GM23248 (cell line): ENCODE measurements at regions not wholly inside any gene's neighbourhood (a gene's known extent, or its start where the extent isn't known, plus 50 kb on each side); places are given as distances from the start of the nearest gene placed in this dataset. TPM values are rescaled to one million over a fixed set of nuclear protein-coding genes. Genes with fewer than 3 reads are reported as not detected.

ENCODE experiments used
- DNase-seq: peaks from one replicate; pipeline ENCODE4 v3.0.0-alpha.2; 2015
- H2AFZ ChIP-seq: fragments of 200-600 bp; sonication (generic); 2 replicates; pipeline ENCODE4 v1.6.1; 2016; ENCODE audit warnings: antibody characterized with exemption
- H3F3A ChIP-seq: fragments of 200-600 bp; sonication (generic); 2 replicates; pipeline ENCODE4 v1.6.1; 2016; ENCODE audit warnings: mild to moderate bottlenecking, antibody characterized with exemption, mixed run types; ENCODE audit not compliant: insufficient read depth
- H3K27ac ChIP-seq: fragments of 200-600 bp; sonication (generic); 2 replicates; pipeline ENCODE4 v1.5.1; 2016; ENCODE audit warnings: mild to moderate bottlenecking
- H3K27me3 ChIP-seq: fragments of 200-600 bp; sonication (generic); replicated peaks from 2 replicates; pipeline ENCODE4 v1.6.1; 2016; ENCODE audit warnings: mild to moderate bottlenecking; ENCODE audit not compliant: insufficient read depth
- H3K36me3 ChIP-seq: fragments of 200-600 bp; sonication (generic); 2 replicates; pipeline ENCODE4 v1.6.1; 2016; ENCODE audit warnings: low read depth, mild to moderate bottlenecking
- H3K4me1 ChIP-seq: fragments of 200-600 bp; sonication (generic); 2 replicates; pipeline ENCODE4 v1.6.1; 2016; ENCODE audit warnings: mild to moderate bottlenecking; ENCODE audit not compliant: insufficient read depth
- H3K4me2 ChIP-seq: fragments of 200-600 bp; sonication (generic); one replicate; pipeline ENCODE4 v1.6.1; 2016; ENCODE audit warnings: mild to moderate bottlenecking; ENCODE audit not compliant: unreplicated experiment
- H3K4me3 ChIP-seq: fragments of 200-600 bp; sonication (generic); 2 replicates; pipeline ENCODE4 v1.5.1; 2016; ENCODE audit warnings: mild to moderate bottlenecking
- H3K79me2 ChIP-seq: fragments of 200-600 bp; sonication (generic); 2 replicates; pipeline ENCODE4 v1.6.1; 2016; ENCODE audit warnings: mild to moderate bottlenecking; ENCODE audit not compliant: insufficient read depth
- H3K9ac ChIP-seq: fragments of 200-600 bp; sonication (generic); 2 replicates; pipeline ENCODE4 v1.6.1; 2016; ENCODE audit warnings: mild to moderate bottlenecking
- H3K9me2 ChIP-seq: fragments of 200-600 bp; sonication (generic); 2 replicates; pipeline ENCODE4 v1.6.1; 2016; ENCODE audit warnings: mixed run types, mild to moderate bottlenecking, moderate library complexity; ENCODE audit not compliant: insufficient read depth
- H3K9me3 ChIP-seq: fragments of 200-600 bp; sonication (generic); one replicate; pipeline ENCODE4 v1.6.1; 2017; ENCODE audit warnings: low read depth
- H4K20me1 ChIP-seq: fragments of 200-600 bp; sonication (generic); 2 replicates; pipeline ENCODE4 v1.6.0; 2016; ENCODE audit not compliant: insufficient read depth
- EZH2 ChIP-seq: fragments of 200-600 bp; sonication (generic); IDR thresholded peaks from 2 replicates; pipeline ENCODE4 v1.6.1; 2018; ENCODE audit warnings: antibody characterized with exemption, mild to moderate bottlenecking; ENCODE audit not compliant: insufficient read depth, poor library complexity, severe bottlenecking
- EZH2phosphoT487 ChIP-seq: fragments of 200-600 bp; sonication (generic); IDR thresholded peaks from 2 replicates; pipeline ENCODE4 v1.6.1; 2018; ENCODE audit warnings: antibody characterized with exemption, moderate library complexity, mild to moderate bottlenecking, low read depth; ENCODE audit not compliant: insufficient read depth
- WGBS, 2 experiments: methylation state at CpG; one replicate each; pipeline ENCODE4 v1.1.6; 2015 to 2017; ENCODE audit warnings: low lambda C conversion rate in 2 of 2, low coverage in 1 of 2; ENCODE audit errors: missing lambda C conversion rate in 2 of 2; 5-methylcytosine and 5-hydroxymethylcytosine counted together
- in situ Hi-C: fragments of 300-500 bp; cut with MboI; formaldehyde crosslinking; loops from 2 replicates; pipeline ENCODE4 v1.15.0; 2020
- small RNA-seq: library from RNA; depleted of rRNA; stranded (forward); fragments of <200 nt; gene quantifications from one replicate; pipeline ENCODE3, GENCODE V24; 2014; ENCODE audit warnings: low read depth, low replicate concordance

DNA sequence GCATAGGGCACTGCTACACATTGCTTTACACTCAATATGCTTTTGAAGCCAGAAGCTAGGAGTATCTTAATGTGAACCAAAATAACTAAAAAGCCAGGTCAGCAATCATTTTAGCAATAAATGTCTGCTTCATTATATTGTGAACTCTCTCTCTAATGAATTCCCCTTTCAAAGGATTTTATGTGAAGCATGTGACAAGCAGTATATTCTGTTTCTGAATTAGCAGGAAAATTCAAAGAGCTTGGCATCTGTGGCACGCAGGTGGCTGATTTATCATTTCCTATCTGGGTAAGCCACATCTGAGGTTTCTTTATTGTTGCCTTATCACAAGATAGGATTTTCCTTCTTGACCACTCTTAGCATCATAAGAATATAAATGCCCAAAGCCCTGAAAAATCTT, 56.8 kb upstream of the KLF12 start:
- Histone ChIP-seq H3K27ac (no peak overlapping the region), H3K9me3 (no peaks in the 10 kb centered on the region), H3F3A (no peaks in the 10 kb centered on the region), H3K9me2 (no peaks in the 10 kb centered on the region), H3K4me1 (0 out of 2 replicates have a peak, but pooled peaks cover 4% of the 10 kb centered on the region), H3K27me3 (no peaks in the 10 kb centered on the region), H3K4me3 (no peak overlapping the region), H3K4me2 (no peak overlapping the region), H4K20me1 (no peaks in the 10 kb centered on the region), H3K79me2 (no peaks in the 10 kb centered on the region), H3K9ac (no peak overlapping the region), H2AFZ (peak overlapping the region; percentile 45; the same call in 1 of the 2 replicates), H3K36me3 (no peaks in the 10 kb centered on the region)
- TF ChIP-seq EZH2phosphoT487 = no peak
- TF ChIP-seq EZH2 = no peak
- WGBS, 2 experiments = 55 to 61% methylated on average over 1 of the region's 1 CpG
- DNase-seq = no peak
- in situ Hi-C loops = no loop called here

DNA sequence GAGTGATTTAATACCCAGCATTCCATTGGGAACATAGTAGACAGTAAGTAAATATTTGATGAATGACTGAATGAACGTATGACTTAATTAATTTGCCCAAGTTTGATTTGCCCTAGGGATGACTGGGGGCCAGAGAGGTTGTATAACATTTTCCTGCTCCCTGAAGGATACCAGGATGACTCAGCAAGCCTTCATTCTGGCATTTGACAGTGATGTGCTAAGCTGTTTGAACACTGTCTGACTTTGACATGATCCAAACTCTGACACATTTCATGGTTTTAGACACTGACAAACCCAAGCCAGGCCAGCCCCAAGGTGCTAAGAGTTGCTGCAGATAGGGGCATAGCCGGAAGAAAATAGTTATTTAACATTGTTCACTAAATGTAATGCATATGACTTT, 53.4 kb upstream of the KLF12 start:
- Histone ChIP-seq H4K20me1 (no peaks in the 10 kb centered on the region), H3K9me3 (no peaks in the 10 kb centered on the region), H3K36me3 (no peaks in the 10 kb centered on the region), H3K4me3 (no peak overlapping the region), H3K9ac (no peak overlapping the region), H3K27ac (no peak overlapping the region), H3F3A (0 out of 2 replicates have a peak, but pooled peaks cover 6% of the 10 kb centered on the region), H2AFZ (no peak overlapping the region), H3K27me3 (no peaks in the 10 kb centered on the region), H3K9me2 (no peaks in the 10 kb centered on the region), H3K79me2 (no peaks in the 10 kb centered on the region), H3K4me2 (no peak overlapping the region), H3K4me1 (0 out of 2 replicates have a peak, but pooled peaks cover 4% of the 10 kb centered on the region)
- no peak for TF ChIP-seq EZH2phosphoT487
- TF ChIP-seq EZH2 = no peak
- DNase-seq = no peak
- 56 to 68% methylated on average over 2 of the region's 2 CpGs for WGBS, 2 experiments
- in situ Hi-C loops = no loop called here

DNA sequence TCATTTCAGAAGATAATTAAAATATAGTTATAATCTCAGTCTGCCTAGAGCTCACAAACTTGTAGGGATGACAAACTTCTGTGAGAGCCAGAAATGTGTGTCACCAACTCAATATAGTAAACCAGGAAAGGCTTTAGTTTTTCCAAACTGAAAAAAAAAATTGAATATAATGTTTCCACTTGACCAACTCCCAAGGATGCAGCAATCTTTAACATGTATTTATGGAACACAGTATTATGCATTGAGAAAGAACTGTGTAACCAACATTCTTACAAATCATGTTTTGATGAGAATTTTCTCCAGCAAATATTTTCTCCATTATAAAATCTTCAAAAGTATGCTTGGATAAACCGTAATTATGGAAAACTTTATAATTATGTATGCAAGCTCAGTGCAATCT, 50.1 kb upstream of the KLF12 start:
- peak; percentile 29 for DNase-seq
- Histone ChIP-seq H3K27me3 (no peaks in the 10 kb centered on the region), H3K27ac (no peak overlapping the region), H3K9ac (no peak overlapping the region), H3K4me2 (no peak overlapping the region), H4K20me1 (no peaks in the 10 kb centered on the region), H3K79me2 (no peaks in the 10 kb centered on the region), H3F3A (0 out of 2 replicates have a peak, but pooled peaks cover 6% of the 10 kb centered on the region), H3K4me1 (no peaks in the 10 kb centered on the region), H3K4me3 (no peak overlapping the region), H3K36me3 (no peaks in the 10 kb centered on the region), H2AFZ (no peak overlapping the region), H3K9me3 (no peaks in the 10 kb centered on the region), H3K9me2 (no peaks in the 10 kb centered on the region)
- no peak for TF ChIP-seq EZH2phosphoT487
- no peak for TF ChIP-seq EZH2
- in situ Hi-C loops = no loop called here
- WGBS, 2 experiments = 86 to 96% methylated on average over 1 of the region's 1 CpG

Small RNA genes lying in the stretch of these regions (small RNA-seq; reads per million reads assigned to genes)
- gene RNU6-38P (not detected), gene RNY1P5 (not detected)
